ENCODE measurements at regions not wholly inside any gene's neighbourhood (a gene's known extent, or its start where the extent isn't known, plus 50 kb on each side); places are given as distances from the start of the nearest gene placed in this dataset.

GRCh38 chr9:3023449-3023848 lies 179.6 kb upstream of the PUM3 start:
- no peak for TF ChIP-seq CTCF (conservative IDR thresholded peaks at IDR 0.05)
- no peak for TF ChIP-seq EZH2 (IDR thresholded peaks at IDR 0.05; ENCODE audit: low read depth)

Measured in PC-9 (cell line).